ENCODE measurements at regions not wholly inside any gene's neighbourhood (a gene's known extent, or its start where the extent isn't known, plus 50 kb on each side); places are given as distances from the start of the nearest gene placed in this dataset.

- H3K36me3 ChIP-seq, result no peaks in the 10 kb centered on the region
- 80 to 90% methylated on average over 3 of the region's 3 CpGs for WGBS, 2 donors
- DNase-seq (ENCODE audit: low spot score in 2 of 2), result no peak
- no peaks in the 10 kb centered on the region for H3K27me3 ChIP-seq
- H3K27ac ChIP-seq, result no peak overlapping the region
- no peaks in the 10 kb centered on the region for H3K9me3 ChIP-seq
- H3K4me1 ChIP-seq, result no peaks in the 10 kb centered on the region
- TF ChIP-seq POLR2A (IDR thresholded peaks at IDR 0.05) (no peak), EP300 (IDR thresholded peaks at IDR 0.05) (no peak), CTCF (IDR thresholded peaks at IDR 0.05) (no peak)
- H3K4me3 ChIP-seq, result no peak overlapping the region
Observed at GRCh38 chr7:11315666-11316258, 342.1 kb downstream of the PHF14 start.

- TF ChIP-seq EP300 (IDR thresholded peaks at IDR 0.05) (no peak), CTCF (IDR thresholded peaks at IDR 0.05) (no peak), POLR2A (IDR thresholded peaks at IDR 0.05) (no peak)
- H3K27me3 ChIP-seq, result no peaks in the 10 kb centered on the region
- no peaks in the 10 kb centered on the region for H3K36me3 ChIP-seq
- no peaks in the 10 kb centered on the region for H3K4me1 ChIP-seq
- H3K27ac ChIP-seq, result no peak overlapping the region
- H3K4me3 ChIP-seq, result no peak overlapping the region
- no peaks in the 10 kb centered on the region for H3K9me3 ChIP-seq
- DNase-seq (ENCODE audit: low spot score in 2 of 2), result no peak
- WGBS, 2 donors, result 88 to 100% methylated on average over 1 of the region's 1 CpG
Observed at GRCh38 chr7:11317766-11318165, 344.1 kb downstream of the PHF14 start.

- Histone ChIP-seq H3K27me3 (no peaks in the 10 kb centered on the region), H3K9me3 (no peaks in the 10 kb centered on the region), H3K4me3 (no peak overlapping the region), H3K36me3 (no peaks in the 10 kb centered on the region), H3K4me1 (no peaks in the 10 kb centered on the region), H3K27ac (no peak overlapping the region)
- DNase-seq (ENCODE audit: low spot score in 2 of 2), result no peak
- no peak for TF ChIP-seq CTCF (IDR thresholded peaks at IDR 0.05)
- TF ChIP-seq POLR2A (IDR thresholded peaks at IDR 0.05), result no peak
- TF ChIP-seq EP300 (IDR thresholded peaks at IDR 0.05), result no peak
- 88 to 100% methylated on average over 1 of the region's 1 CpG for WGBS, 2 donors
Observed at GRCh38 chr7:11319491-11320274, 346.0 kb downstream of the PHF14 start.

Measured in tibial nerve (tissue), 4 donors.